PC-3 (cell line): ENCODE measurements at regions not wholly inside any gene's neighbourhood (a gene's known extent, or its start where the extent isn't known, plus 50 kb on each side); places are given as distances from the start of the nearest gene placed in this dataset.

ENCODE experiments used
- CTCF ChIP-seq: fragments of 300-600 bp; sonication (generic); conservative IDR thresholded peaks from 2 replicates; pipeline ENCODE4 v1.5.1; 2017; ENCODE audit warnings: antibody characterized with exemption, low read depth, mild to moderate bottlenecking, low read length
- EZH2phosphoT487 ChIP-seq: fragments of 300-600 bp; sonication (generic); IDR thresholded peaks from 2 replicates; pipeline ENCODE4 v1.6.1; 2018; ENCODE audit warnings: mild to moderate bottlenecking, antibody characterized with exemption, low read length, borderline replicate concordance

DNA sequence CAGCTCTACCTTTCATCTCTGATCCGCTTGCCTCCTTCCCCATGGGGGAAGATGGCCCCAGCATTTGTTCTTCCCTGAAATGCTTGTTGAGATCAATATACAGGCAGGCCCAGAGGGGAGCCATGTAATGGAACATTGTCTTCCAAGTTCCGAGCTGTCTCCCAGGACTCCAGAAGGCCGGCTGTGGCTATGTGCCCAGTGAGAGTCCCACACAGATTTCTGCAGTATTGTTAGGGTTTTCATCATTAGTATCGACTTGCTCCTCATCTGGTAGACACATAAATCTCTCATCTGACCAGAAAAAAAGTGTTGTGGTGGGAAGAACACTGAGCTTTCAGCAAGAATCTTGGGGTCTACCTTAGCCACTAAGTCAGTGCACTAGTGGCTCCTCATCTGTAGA is 163.4 kb downstream of the TRIM29 start:
- TF ChIP-seq CTCF (no peak), EZH2phosphoT487 (no peak)
